SU-DHL-6 (cell line): ENCODE measurements at regions not wholly inside any gene's neighbourhood (a gene's known extent, or its start where the extent isn't known, plus 50 kb on each side); places are given as distances from the start of the nearest gene placed in this dataset.

Experiments
- H2AFZ ChIP-seq: fragments of 200-600 bp; sonication (generic); 2 replicates; pipeline ENCODE4 v1.6.1; 2014; ENCODE audit warnings: low read depth, mild to moderate bottlenecking, moderate library complexity, mixed read lengths, antibody characterized with exemption, low read length; ENCODE audit not compliant: severe bottlenecking
- H3F3A ChIP-seq: fragments of 200-600 bp; shearing (Covaris generic); 2 replicates; pipeline ENCODE4 v1.6.0; 2016; ENCODE audit warnings: antibody characterized with exemption, mild to moderate bottlenecking; ENCODE audit not compliant: insufficient read depth
- H3K27ac ChIP-seq: fragments of 200-600 bp; sonication (generic); 2 replicates; pipeline ENCODE4 v1.5.1; 2016; ENCODE audit warnings: low read depth, mild to moderate bottlenecking, low read length, moderate library complexity, mixed read lengths
- H3K27me3 ChIP-seq: fragments of 200-600 bp; sonication (generic), shearing (Covaris generic); 2 replicates; pipeline ENCODE4 v1.6.0; 2014; ENCODE audit warnings: mild to moderate bottlenecking, low read length
- H3K36me3 ChIP-seq: fragments of 200-600 bp; sonication (generic); 2 replicates; pipeline ENCODE4 v1.6.1; 2014; ENCODE audit warnings: mild to moderate bottlenecking, low read length, mixed read lengths
- H3K4me2 ChIP-seq: fragments of 300-600, 200-600 bp; shearing (Covaris generic), sonication (generic); 2 replicates; pipeline ENCODE4 v1.6.0; 2014; ENCODE audit warnings: low read length, low read depth, mild to moderate bottlenecking; ENCODE audit not compliant: poor library complexity, severe bottlenecking
- H3K4me3 ChIP-seq: fragments of 200-600 bp; sonication (generic); 2 replicates; pipeline ENCODE4 v1.5.1; 2014; ENCODE audit warnings: antibody characterized with exemption, low read length, mild to moderate bottlenecking, mixed read lengths; ENCODE audit not compliant: insufficient read depth, poor library complexity, severe bottlenecking
- H3K79me2 ChIP-seq: fragments of 200-600 bp; sonication (generic); 2 replicates; pipeline ENCODE4 v1.6.1; 2014; ENCODE audit warnings: mild to moderate bottlenecking, low read length, moderate library complexity; ENCODE audit not compliant: insufficient read depth
- H3K9ac ChIP-seq: fragments of 200-600 bp; sonication (generic); 2 replicates; pipeline ENCODE4 v1.7.0; 2014; ENCODE audit warnings: mild to moderate bottlenecking, low read length
- H3K9me2 ChIP-seq: fragments of 200-600 bp; sonication (generic); replicated peaks from 2 replicates; pipeline ENCODE4 v1.6.1; 2014; ENCODE audit warnings: low read length; ENCODE audit not compliant: insufficient read depth
- H3K9me3 ChIP-seq: fragments of 200-600 bp; sonication (generic); 2 replicates; pipeline ENCODE4 v1.6.1; 2014; ENCODE audit warnings: low read length, mixed read lengths; ENCODE audit not compliant: insufficient read depth
- H4K20me1 ChIP-seq: fragments of 200-600 bp; sonication (generic); 2 replicates; pipeline ENCODE4 v1.6.1; 2014; ENCODE audit warnings: low read depth, mild to moderate bottlenecking, antibody characterized with exemption, low read length, moderate library complexity, mixed read lengths
- CTCF ChIP-seq: fragments of 200-600 bp; sonication (generic); IDR thresholded peaks from one replicate; pipeline ENCODE4 v1.5.1; 2017; ENCODE audit warnings: antibody characterized with exemption, mild to moderate bottlenecking, low read length, moderate library complexity; ENCODE audit not compliant: insufficient read depth, poor library complexity, severe bottlenecking
- EZH2phosphoT487 ChIP-seq: fragments of 200-600 bp; sonication (generic), shearing (Covaris generic); conservative IDR thresholded peaks from 2 replicates; pipeline ENCODE4 v1.6.1; 2018; ENCODE audit warnings: mild to moderate bottlenecking, antibody characterized with exemption, low read length, moderate library complexity, mixed read lengths

GRCh38 chr11:81224396-81224795 lies 1509.3 kb downstream of the FAM181B start:
- TF ChIP-seq CTCF: no peak
- no peaks in the 10 kb centered on the region for H3K27me3 ChIP-seq
- no peaks in the 10 kb centered on the region for H3K36me3 ChIP-seq
- H3K27ac ChIP-seq: no peak overlapping the region
- no peak overlapping the region for H3K9ac ChIP-seq
- H2AFZ ChIP-seq: no peak overlapping the region
- no peaks in the 10 kb centered on the region for H3F3A ChIP-seq
- H3K4me2 ChIP-seq: no peak overlapping the region
- H3K4me3 ChIP-seq: no peak overlapping the region
- no peaks in the 10 kb centered on the region for H3K79me2 ChIP-seq
- H3K9me2 ChIP-seq: no peaks in the 10 kb centered on the region
- no peaks in the 10 kb centered on the region for H4K20me1 ChIP-seq
- H3K9me3 ChIP-seq: no peaks in the 10 kb centered on the region

- Histone ChIP-seq H3K27ac (no peak overlapping the region), H3K4me2 (no peak overlapping the region), H3K9me3 (no peaks in the 10 kb centered on the region), H3K4me3 (no peak overlapping the region), H3K36me3 (no peaks in the 10 kb centered on the region), H3K27me3 (no peaks in the 10 kb centered on the region), H3K79me2 (no peaks in the 10 kb centered on the region), H3K9ac (no peak overlapping the region), H3F3A (no peaks in the 10 kb centered on the region), H2AFZ (no peak overlapping the region), H4K20me1 (no peaks in the 10 kb centered on the region), H3K9me2 (no peaks in the 10 kb centered on the region)
- no peak for TF ChIP-seq EZH2phosphoT487
- no peak for TF ChIP-seq CTCF
These were observed 1511.2 kb downstream of the FAM181B start for GRCh38 chr11:81222491-81222890.

GRCh38 chr11:81220146-81220895 lies 1513.3 kb downstream of the FAM181B start:
- Histone ChIP-seq H4K20me1 (no peaks in the 10 kb centered on the region), H3K36me3 (no peaks in the 10 kb centered on the region), H2AFZ (no peak overlapping the region), H3K4me3 (no peak overlapping the region), H3K27me3 (no peaks in the 10 kb centered on the region), H3K9ac (no peak overlapping the region), H3K27ac (no peak overlapping the region), H3K9me3 (no peaks in the 10 kb centered on the region), H3K4me2 (no peak overlapping the region), H3K9me2 (no peaks in the 10 kb centered on the region), H3K79me2 (no peaks in the 10 kb centered on the region), H3F3A (no peaks in the 10 kb centered on the region)
- no peak for TF ChIP-seq EZH2phosphoT487
- TF ChIP-seq CTCF: no peak
